ENCODE measurements at regions not wholly inside any gene's neighbourhood (a gene's known extent, or its start where the extent isn't known, plus 50 kb on each side); places are given as distances from the start of the nearest gene placed in this dataset.
A peak's percentile ranks its signal among the peaks of the same experiment; 100 is the strongest.

DNA sequence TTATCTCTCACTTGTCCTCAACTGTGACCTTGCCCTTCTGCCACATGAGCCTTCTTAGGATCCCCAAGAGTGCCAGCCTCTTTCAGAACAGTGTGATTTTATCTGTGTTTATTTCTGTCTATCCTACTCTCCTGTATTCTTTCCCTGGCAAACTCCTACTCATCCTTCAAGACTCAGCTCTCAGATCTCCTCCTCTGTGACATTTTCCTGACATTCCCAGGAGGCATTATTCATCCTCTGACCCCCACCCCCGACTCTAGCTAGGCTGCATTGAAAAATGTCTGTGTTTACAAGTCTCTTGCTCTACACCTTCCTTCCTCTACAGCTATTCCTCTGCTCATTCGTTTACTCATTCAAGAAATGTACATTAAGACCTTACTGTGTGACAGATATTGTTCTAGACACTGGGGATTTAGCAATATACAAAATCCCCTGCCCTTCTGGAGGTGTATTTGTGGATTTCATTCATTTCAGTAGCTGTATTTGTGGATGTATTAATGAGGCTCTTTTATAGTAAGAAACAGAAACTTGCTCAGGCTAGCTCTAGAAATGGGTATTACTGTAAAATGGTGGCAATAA is 61.4 kb upstream of the COMTD1 start:
- H3K9me3 ChIP-seq (ENCODE audit: control insufficient read depth in 2 of 2, insufficient read depth in 1 of 2, low read length in 1 of 2), result no peaks in the 10 kb centered on the region
- WGBS, result 70% methylated on average over 2 of the region's 2 CpGs
- no peak overlapping the region for H3K27ac ChIP-seq (ENCODE audit: low read depth in 1 of 2, low read length in 1 of 2)
- H3K4me1 ChIP-seq (ENCODE audit: control insufficient read depth in 2 of 2, insufficient read depth in 2 of 2, low read length in 2 of 2), result peaks cover 0 to 23% of the 10 kb centered on the region in 2 donors
- DNase-seq (ENCODE audit: low read depth in 6 of 9, low spot score in 9 of 9), result no peak
- no peak overlapping the region for H3K4me3 ChIP-seq (ENCODE audit: low read length in 2 of 2)
- peaks cover 0 to 35% of the 10 kb centered on the region in 2 donors for H3K27me3 ChIP-seq (ENCODE audit: control insufficient read depth in 2 of 2, insufficient read depth in 1 of 2, low read length in 1 of 2)
- no peaks in the 10 kb centered on the region for H3K36me3 ChIP-seq (ENCODE audit: control insufficient read depth in 2 of 2, insufficient read depth in 2 of 2, low read length in 1 of 2)

DNA sequence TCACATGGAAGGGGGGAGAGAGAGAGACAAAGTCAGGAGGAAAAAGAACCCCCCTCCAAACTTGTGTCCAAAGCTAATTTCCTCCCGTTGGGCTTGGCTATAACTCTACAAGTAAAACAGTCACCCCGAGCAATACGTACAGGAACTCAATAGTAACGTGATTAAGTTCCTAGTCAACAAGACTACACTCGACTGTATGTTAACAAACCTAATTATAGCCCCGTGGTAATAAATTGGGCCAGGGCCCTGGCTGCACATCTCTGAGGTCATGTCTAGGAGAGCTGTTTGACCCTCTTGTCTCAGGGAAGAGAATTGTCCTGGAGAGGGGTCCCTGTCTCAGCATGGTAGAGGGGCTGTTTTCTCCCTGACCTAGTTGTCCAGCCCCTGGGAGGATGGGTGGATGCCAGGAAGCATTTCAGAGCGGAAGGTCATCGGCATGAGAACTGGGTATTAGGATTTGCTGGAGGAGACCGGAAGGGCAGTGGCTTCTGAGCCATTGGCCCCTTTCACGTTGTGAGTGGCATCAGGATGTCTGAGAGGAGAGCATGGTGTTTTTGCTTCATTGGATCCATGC is 60.2 kb upstream of the COMTD1 start:
- H3K4me1 ChIP-seq (ENCODE audit: control insufficient read depth in 2 of 2, insufficient read depth in 2 of 2, low read length in 2 of 2), result peaks cover 0 to 23% of the 10 kb centered on the region in 2 donors
- peaks cover 0 to 35% of the 10 kb centered on the region in 2 donors for H3K27me3 ChIP-seq (ENCODE audit: control insufficient read depth in 2 of 2, insufficient read depth in 1 of 2, low read length in 1 of 2)
- 60% methylated on average over 10 of the region's 10 CpGs for WGBS
- H3K9me3 ChIP-seq (ENCODE audit: control insufficient read depth in 2 of 2, insufficient read depth in 1 of 2, low read length in 1 of 2), result no peaks in the 10 kb centered on the region
- peak overlapping the region in 1 of 2 donors; percentile 42 for H3K4me3 ChIP-seq (ENCODE audit: low read length in 2 of 2)
- DNase-seq (ENCODE audit: low read depth in 6 of 9, low spot score in 9 of 9), result no peak
- no peaks in the 10 kb centered on the region for H3K36me3 ChIP-seq (ENCODE audit: control insufficient read depth in 2 of 2, insufficient read depth in 2 of 2, low read length in 1 of 2)
- H3K27ac ChIP-seq (ENCODE audit: low read depth in 1 of 2, low read length in 1 of 2), result peak overlapping the region; percentile 6 to 69

DNA sequence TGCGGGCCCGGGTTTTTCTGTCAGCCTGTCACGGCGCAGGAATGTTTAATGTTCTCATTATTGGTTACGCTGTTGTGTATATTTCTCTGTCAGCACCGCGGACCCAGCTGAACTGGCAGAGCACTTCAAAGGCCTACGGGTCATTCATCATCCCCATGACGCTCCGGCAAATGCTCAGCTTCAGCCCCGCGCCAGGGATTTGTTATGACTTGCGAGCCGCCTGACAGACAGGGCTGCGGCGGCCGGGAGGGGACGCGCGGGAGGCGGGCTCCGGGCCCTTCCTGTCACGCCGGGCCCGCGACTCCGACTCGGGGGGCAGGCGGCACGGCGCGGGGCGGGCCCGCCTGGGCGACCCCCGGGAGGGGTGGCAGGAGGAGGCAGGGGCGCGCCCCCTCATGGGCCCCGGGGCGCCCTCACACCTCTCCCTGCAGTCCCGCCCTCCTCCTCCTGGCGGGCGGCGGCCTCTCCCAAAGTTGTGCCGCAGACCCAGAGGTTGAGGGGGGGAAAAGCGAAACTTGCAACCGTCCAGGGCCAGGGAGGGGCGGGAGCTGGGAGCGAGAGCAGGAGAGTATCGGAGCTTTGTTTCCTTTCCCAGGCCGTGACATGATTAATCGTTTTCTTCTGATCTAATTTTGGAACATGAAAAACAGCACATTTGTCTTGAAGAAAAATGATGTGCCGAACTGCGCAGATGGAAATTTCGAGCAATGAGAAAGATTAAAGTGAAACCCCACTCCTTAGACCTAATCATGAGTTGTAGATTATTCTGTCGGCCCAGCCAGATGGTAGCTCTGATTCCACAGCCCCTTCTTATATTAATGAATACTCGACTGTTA is 59.3 kb upstream of the COMTD1 start:
- no peaks in the 10 kb centered on the region for H3K9me3 ChIP-seq (ENCODE audit: control insufficient read depth in 2 of 2, insufficient read depth in 1 of 2, low read length in 1 of 2)
- peak overlapping the region; percentile 42 to 48 for H3K4me3 ChIP-seq (ENCODE audit: low read length in 2 of 2)
- peak overlapping the region; percentile 67 to 69 for H3K27ac ChIP-seq (ENCODE audit: low read depth in 1 of 2, low read length in 1 of 2)
- peaks cover 0 to 23% of the 10 kb centered on the region in 2 donors for H3K4me1 ChIP-seq (ENCODE audit: control insufficient read depth in 2 of 2, insufficient read depth in 2 of 2, low read length in 2 of 2)
- WGBS, result under 1% methylated on average over 57 of the region's 57 CpGs
- DNase-seq (ENCODE audit: low read depth in 6 of 9, low spot score in 9 of 9), result peak in 8 of 9 donors; percentile 19 to 72 (median 36)
- H3K27me3 ChIP-seq (ENCODE audit: control insufficient read depth in 2 of 2, insufficient read depth in 1 of 2, low read length in 1 of 2), result peaks cover 0 to 35% of the 10 kb centered on the region in 2 donors
- no peaks in the 10 kb centered on the region for H3K36me3 ChIP-seq (ENCODE audit: control insufficient read depth in 2 of 2, insufficient read depth in 2 of 2, low read length in 1 of 2)

DNA sequence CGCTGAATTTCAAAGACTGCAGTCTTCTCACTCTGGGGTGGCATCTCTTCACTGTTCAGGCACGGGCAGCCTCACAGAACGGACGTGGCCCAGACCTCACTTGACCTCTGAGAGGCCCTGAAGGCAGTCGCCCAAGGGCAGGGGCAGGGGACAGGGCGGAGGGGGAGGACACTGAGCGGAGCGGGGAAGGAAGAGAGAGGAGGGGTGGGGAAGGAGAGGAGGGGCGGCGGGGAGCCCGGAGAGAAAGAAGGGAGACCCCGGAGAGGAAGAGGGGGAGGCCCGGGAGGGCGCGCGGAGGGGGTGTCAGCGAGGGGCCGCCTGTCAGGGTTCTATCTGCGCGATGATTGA is 58.7 kb upstream of the COMTD1 start:
- Histone ChIP-seq H3K4me3 (ENCODE audit: low read length in 2 of 2) (peak overlapping the region; percentile 42 to 48), H3K4me1 (ENCODE audit: control insufficient read depth in 2 of 2, insufficient read depth in 2 of 2, low read length in 2 of 2) (peaks cover 0 to 23% of the 10 kb centered on the region in 2 donors), H3K36me3 (ENCODE audit: control insufficient read depth in 2 of 2, insufficient read depth in 2 of 2, low read length in 1 of 2) (no peaks in the 10 kb centered on the region), H3K9me3 (ENCODE audit: control insufficient read depth in 2 of 2, insufficient read depth in 1 of 2, low read length in 1 of 2) (no peaks in the 10 kb centered on the region), H3K27ac (ENCODE audit: low read depth in 1 of 2, low read length in 1 of 2) (peak overlapping the region; percentile 65 to 67), H3K27me3 (ENCODE audit: control insufficient read depth in 2 of 2, insufficient read depth in 1 of 2, low read length in 1 of 2) (peaks cover 0 to 35% of the 10 kb centered on the region in 2 donors)
- 3% methylated on average over 20 of the region's 20 CpGs for WGBS
- DNase-seq (ENCODE audit: low read depth in 6 of 9, low spot score in 9 of 9), result no peak

DNA sequence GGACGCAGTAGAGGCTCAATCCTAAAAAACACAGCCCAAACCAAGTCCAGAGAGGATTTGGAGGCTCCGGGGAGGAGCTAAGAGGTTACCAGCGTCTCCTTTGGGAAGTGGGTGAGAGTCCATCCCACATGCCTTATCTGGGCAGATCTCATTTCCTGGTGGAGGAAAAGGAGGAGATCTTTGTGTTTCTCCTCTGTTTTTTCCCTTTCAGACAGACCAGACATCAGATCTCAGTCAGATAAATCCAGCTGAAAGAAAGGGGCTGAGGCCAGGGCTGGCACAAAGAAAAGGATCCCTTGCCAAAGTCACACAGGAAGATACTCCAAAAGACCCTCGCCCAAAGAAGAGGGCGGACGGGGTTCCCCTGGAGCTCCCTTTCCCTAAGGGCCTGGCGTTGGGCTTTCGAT is 58.3 kb upstream of the COMTD1 start:
- WGBS, result 83% methylated on average over 8 of the region's 8 CpGs
- no peaks in the 10 kb centered on the region for H3K36me3 ChIP-seq (ENCODE audit: control insufficient read depth in 2 of 2, insufficient read depth in 2 of 2, low read length in 1 of 2)
- H3K27ac ChIP-seq (ENCODE audit: low read depth in 1 of 2, low read length in 1 of 2), result peak overlapping the region; percentile 36 to 65
- no peaks in the 10 kb centered on the region for H3K9me3 ChIP-seq (ENCODE audit: control insufficient read depth in 2 of 2, insufficient read depth in 1 of 2, low read length in 1 of 2)
- no peak for DNase-seq (ENCODE audit: low read depth in 6 of 9, low spot score in 9 of 9)
- peaks cover 0 to 35% of the 10 kb centered on the region in 2 donors for H3K27me3 ChIP-seq (ENCODE audit: control insufficient read depth in 2 of 2, insufficient read depth in 1 of 2, low read length in 1 of 2)
- peaks cover 0 to 23% of the 10 kb centered on the region in 2 donors for H3K4me1 ChIP-seq (ENCODE audit: control insufficient read depth in 2 of 2, insufficient read depth in 2 of 2, low read length in 2 of 2)
- H3K4me3 ChIP-seq (ENCODE audit: low read length in 2 of 2), result no peak overlapping the region

DNA sequence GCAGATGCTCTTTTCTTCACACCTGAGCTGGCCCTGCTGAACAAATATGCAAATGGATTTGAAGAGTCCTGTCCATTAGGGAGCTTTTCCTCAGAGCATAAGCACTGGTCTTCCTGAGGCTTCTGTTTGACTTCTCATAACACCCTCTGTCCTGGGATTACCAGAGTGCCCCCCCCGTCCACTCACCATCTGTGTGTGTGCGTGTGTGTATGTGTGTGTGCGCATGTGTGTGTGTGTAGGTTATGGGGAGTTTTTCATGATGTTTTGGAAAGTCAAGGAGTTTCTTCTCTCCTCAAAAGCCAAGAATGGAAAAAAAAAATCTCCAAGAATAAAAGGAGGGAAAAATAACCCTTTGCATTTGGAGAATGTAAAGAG is 57.7 kb upstream of the COMTD1 start:
- Histone ChIP-seq H3K27ac (ENCODE audit: low read depth in 1 of 2, low read length in 1 of 2) (no peak overlapping the region), H3K27me3 (ENCODE audit: control insufficient read depth in 2 of 2, insufficient read depth in 1 of 2, low read length in 1 of 2) (peaks cover 0 to 35% of the 10 kb centered on the region in 2 donors), H3K4me3 (ENCODE audit: low read length in 2 of 2) (no peak overlapping the region), H3K9me3 (ENCODE audit: control insufficient read depth in 2 of 2, insufficient read depth in 1 of 2, low read length in 1 of 2) (no peaks in the 10 kb centered on the region), H3K4me1 (ENCODE audit: control insufficient read depth in 2 of 2, insufficient read depth in 2 of 2, low read length in 2 of 2) (peaks cover 0 to 23% of the 10 kb centered on the region in 2 donors), H3K36me3 (ENCODE audit: control insufficient read depth in 2 of 2, insufficient read depth in 2 of 2, low read length in 1 of 2) (no peaks in the 10 kb centered on the region)
- WGBS, result 93% methylated on average over 3 of the region's 3 CpGs
- no peak for DNase-seq (ENCODE audit: low read depth in 6 of 9, low spot score in 9 of 9)

DNA sequence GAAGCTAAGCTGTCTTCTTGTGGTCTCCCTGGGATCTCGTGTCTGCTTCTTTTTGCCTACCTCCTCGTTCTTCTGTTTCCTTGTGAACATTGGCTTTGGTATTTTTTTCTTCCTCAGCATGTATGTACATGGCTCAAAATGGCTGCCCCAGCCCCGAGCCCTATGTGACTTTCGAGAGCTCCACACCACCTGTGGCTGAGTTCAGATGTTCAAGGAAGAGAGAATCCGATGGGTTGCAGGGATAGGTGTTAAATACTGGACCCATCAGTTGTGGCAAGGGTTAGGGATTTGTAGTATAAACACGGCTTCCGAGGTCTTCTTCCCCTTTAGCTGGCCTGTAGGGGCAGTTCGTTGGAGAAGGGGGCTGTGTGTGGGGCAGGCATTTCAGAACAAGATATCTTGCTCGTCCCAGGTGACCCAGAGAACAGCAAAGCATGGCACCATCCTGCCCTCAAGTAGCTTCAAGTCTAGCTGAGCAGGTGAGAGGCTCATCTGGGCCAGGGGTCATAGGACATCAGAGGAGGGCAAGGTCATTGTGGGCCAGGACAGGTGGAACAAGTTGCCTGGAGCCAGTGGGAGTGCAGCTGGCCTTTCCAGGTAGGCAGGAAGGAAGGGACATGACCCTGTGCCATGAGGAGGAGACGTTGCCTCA is 57.2 kb upstream of the COMTD1 start:
- 97% methylated on average over 10 of the region's 10 CpGs for WGBS
- H3K4me1 ChIP-seq (ENCODE audit: control insufficient read depth in 2 of 2, insufficient read depth in 2 of 2, low read length in 2 of 2), result peaks cover 0 to 23% of the 10 kb centered on the region in 2 donors
- H3K27ac ChIP-seq (ENCODE audit: low read depth in 1 of 2, low read length in 1 of 2), result no peak overlapping the region

DNA sequence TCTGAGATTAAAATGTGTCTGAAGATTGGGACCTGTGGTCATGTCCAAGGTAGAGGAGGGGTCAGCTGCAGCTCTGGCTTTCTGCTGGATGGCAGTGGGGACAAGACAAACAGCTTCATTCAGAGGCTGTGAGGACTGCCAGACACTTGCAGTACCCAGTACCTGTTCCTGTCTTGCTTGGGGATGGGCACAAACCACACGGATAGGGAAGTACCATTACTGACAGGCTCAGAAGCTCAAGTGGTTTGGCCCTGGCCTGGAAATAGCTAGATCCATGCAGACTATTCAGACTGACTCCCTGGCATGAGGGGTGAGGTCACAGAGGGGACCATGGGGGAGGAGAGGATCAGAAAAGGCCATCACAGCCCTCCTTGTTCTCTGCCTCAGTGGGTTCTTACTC is 56.0 kb upstream of the COMTD1 start:
- 18% methylated on average over 1 of the region's 1 CpG for WGBS
- Histone ChIP-seq H3K36me3 (ENCODE audit: control insufficient read depth in 2 of 2, insufficient read depth in 2 of 2, low read length in 1 of 2) (no peaks in the 10 kb centered on the region), H3K4me3 (ENCODE audit: low read length in 2 of 2) (no peak overlapping the region), H3K9me3 (ENCODE audit: control insufficient read depth in 2 of 2, insufficient read depth in 1 of 2, low read length in 1 of 2) (no peaks in the 10 kb centered on the region), H3K27me3 (ENCODE audit: control insufficient read depth in 2 of 2, insufficient read depth in 1 of 2, low read length in 1 of 2) (peaks cover 0 to 35% of the 10 kb centered on the region in 2 donors), H3K4me1 (ENCODE audit: control insufficient read depth in 2 of 2, insufficient read depth in 2 of 2, low read length in 2 of 2) (peaks cover 0 to 23% of the 10 kb centered on the region in 2 donors), H3K27ac (ENCODE audit: low read depth in 1 of 2, low read length in 1 of 2) (no peak overlapping the region)
- no peak for DNase-seq (ENCODE audit: low read depth in 6 of 9, low spot score in 9 of 9)

More for the DNA sequence above, 57.2 kb upstream of the COMTD1 start:
- Histone ChIP-seq H3K36me3 (ENCODE audit: control insufficient read depth in 2 of 2, insufficient read depth in 2 of 2, low read length in 1 of 2) (no peaks in the 10 kb centered on the region), H3K9me3 (ENCODE audit: control insufficient read depth in 2 of 2, insufficient read depth in 1 of 2, low read length in 1 of 2) (no peaks in the 10 kb centered on the region), H3K4me3 (ENCODE audit: low read length in 2 of 2) (no peak overlapping the region), H3K27me3 (ENCODE audit: control insufficient read depth in 2 of 2, insufficient read depth in 1 of 2, low read length in 1 of 2) (peaks cover 0 to 35% of the 10 kb centered on the region in 2 donors)
- no peak for DNase-seq (ENCODE audit: low read depth in 6 of 9, low spot score in 9 of 9)

Data from thymus (tissue), 11 donors.